Bronchial epithelial cell (primary cell): ENCODE measurements at regions not wholly inside any gene's neighbourhood (a gene's known extent, or its start where the extent isn't known, plus 50 kb on each side); places are given as distances from the start of the nearest gene placed in this dataset.

Experiments
- DNase-seq: peaks from one replicate; pipeline ENCODE4 v3.0.0-alpha.2; 2010; ENCODE audit warnings: low read depth
- FAIRE-seq: peaks from 2 replicates; lab custom pipeline; 2011; peaks lifted over from hg19 to GRCh38; lab: Jason Lieb, UNC
- H3K27me3 ChIP-seq: 2 replicates; pipeline ENCODE4 v1.5.1; 2011; ENCODE audit warnings: low read length; ENCODE audit not compliant: control insufficient read depth, insufficient read depth
- H3K36me3 ChIP-seq: 2 replicates; pipeline ENCODE4 v1.5.1; 2011; ENCODE audit warnings: low read length; ENCODE audit not compliant: control insufficient read depth, insufficient read depth
- H3K4me3 ChIP-seq: 2 replicates; pipeline ENCODE4 v1.5.1; 2011; ENCODE audit warnings: mild to moderate bottlenecking, low read depth, low read length, control low read depth
- TF ChIP-seq, protein P1 (sequence below): IDR thresholded peaks from 2 replicates; pipeline ENCODE4 v1.5.1; 2011; ENCODE audit warnings: mild to moderate bottlenecking, moderate library complexity, low read length, control low read depth, inconsistent platforms; ENCODE audit not compliant: insufficient read depth, severe bottlenecking

DNA sequence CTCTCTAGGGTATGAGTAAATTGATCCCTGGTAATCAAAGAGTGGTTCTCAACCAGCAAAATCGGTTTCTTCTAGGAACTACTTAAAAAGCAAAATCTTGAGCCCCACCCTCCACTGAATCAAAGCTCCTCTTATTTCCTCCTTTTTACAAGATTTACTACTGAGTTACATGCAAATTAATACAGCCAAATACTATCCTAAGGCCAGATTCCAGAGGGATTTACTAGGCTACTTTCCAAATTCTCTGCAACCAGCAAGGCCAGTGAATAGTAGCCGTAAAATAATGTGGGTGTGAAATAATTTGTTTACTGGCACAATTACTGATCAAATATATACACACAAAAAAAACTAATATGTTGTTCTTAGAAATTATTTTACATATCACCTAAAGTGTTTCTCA is 1583.8 kb downstream of the NCAM2 start:
- no peaks in the 10 kb centered on the region for H3K27me3 ChIP-seq
- no peaks in the 10 kb centered on the region for H3K36me3 ChIP-seq
- no peak for FAIRE-seq
- no peak for DNase-seq
- TF ChIP-seq, protein P1, sequence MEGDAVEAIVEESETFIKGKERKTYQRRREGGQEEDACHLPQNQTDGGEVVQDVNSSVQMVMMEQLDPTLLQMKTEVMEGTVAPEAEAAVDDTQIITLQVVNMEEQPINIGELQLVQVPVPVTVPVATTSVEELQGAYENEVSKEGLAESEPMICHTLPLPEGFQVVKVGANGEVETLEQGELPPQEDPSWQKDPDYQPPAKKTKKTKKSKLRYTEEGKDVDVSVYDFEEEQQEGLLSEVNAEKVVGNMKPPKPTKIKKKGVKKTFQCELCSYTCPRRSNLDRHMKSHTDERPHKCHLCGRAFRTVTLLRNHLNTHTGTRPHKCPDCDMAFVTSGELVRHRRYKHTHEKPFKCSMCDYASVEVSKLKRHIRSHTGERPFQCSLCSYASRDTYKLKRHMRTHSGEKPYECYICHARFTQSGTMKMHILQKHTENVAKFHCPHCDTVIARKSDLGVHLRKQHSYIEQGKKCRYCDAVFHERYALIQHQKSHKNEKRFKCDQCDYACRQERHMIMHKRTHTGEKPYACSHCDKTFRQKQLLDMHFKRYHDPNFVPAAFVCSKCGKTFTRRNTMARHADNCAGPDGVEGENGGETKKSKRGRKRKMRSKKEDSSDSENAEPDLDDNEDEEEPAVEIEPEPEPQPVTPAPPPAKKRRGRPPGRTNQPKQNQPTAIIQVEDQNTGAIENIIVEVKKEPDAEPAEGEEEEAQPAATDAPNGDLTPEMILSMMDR: no peak
- H3K4me3 ChIP-seq: no peak overlapping the region

GRCh38 chr21:22584308-22584707 is 1586.1 kb downstream of the NCAM2 start:
- no peak for DNase-seq
- no peak for FAIRE-seq

DNA sequence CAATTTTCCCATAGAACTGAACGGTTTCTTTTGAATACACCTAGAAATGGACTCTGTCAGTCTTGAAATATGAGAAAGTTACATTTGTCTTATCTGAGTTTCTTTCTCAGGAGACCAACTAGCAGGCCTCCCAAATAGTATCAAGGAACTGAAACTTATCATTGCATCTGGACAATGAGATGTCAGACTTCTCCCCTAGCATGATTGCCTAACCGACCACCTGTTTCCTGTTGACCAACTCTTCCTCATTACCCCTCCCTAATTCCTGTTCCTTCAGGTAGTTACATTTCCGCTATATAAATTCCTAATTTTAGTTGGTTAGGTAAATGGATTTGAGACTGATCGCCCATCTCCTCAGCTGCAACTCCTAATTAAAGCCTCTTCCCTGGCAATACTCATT is 1587.3 kb downstream of the NCAM2 start:
- TF ChIP-seq, protein P1: no peak
- FAIRE-seq (no peak), DNase-seq (no peak)
- Histone ChIP-seq H3K36me3 (no peaks in the 10 kb centered on the region), H3K27me3 (no peaks in the 10 kb centered on the region), H3K4me3 (no peak overlapping the region)

More at GRCh38 chr21:22584308-22584707, 1586.1 kb downstream of the NCAM2 start:
- Histone ChIP-seq H3K27me3 (no peaks in the 10 kb centered on the region), H3K36me3 (no peaks in the 10 kb centered on the region), H3K4me3 (no peak overlapping the region)
- TF ChIP-seq, protein P1: no peak

- H3K27me3 ChIP-seq: no peaks in the 10 kb centered on the region
- no peaks in the 10 kb centered on the region for H3K36me3 ChIP-seq
- no peak overlapping the region for H3K4me3 ChIP-seq
- DNase-seq (no peak), FAIRE-seq (no peak)
- TF ChIP-seq, protein P1: no peak
Observed at GRCh38 chr21:22597660-22598255, 1599.5 kb downstream of the NCAM2 start.

- TF ChIP-seq, protein P1: no peak
- FAIRE-seq (no peak), DNase-seq (no peak)
Observed at GRCh38 chr21:22609802-22610201, 1611.6 kb downstream of the NCAM2 start.

DNA sequence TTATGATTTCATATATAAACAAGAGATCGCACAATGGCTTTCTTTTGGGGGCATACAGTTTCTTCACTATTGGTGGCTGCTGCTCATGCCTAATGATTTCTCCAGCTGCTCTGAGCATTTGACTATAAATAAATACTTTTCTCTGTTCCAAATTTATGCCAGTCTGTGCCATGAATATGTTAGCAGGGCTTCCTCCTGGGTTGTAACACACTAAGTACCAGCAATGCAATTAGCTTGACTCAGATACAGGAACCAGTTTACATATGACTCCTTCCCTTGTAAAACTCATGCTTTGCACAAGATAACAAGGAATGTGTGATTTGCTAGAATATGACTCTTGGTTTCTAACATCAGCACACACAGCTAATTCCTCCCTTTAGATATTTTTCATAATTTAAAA is 1629.7 kb downstream of the NCAM2 start:
- no peak for DNase-seq
- Histone ChIP-seq H3K36me3 (no peaks in the 10 kb centered on the region), H3K4me3 (no peak overlapping the region), H3K27me3 (no peaks in the 10 kb centered on the region)
- no peak for FAIRE-seq
- TF ChIP-seq, protein P1: no peak

More at GRCh38 chr21:22609802-22610201, 1611.6 kb downstream of the NCAM2 start:
- no peak overlapping the region for H3K4me3 ChIP-seq
- no peaks in the 10 kb centered on the region for H3K36me3 ChIP-seq
- no peaks in the 10 kb centered on the region for H3K27me3 ChIP-seq
